ENCODE measurements at regions not wholly inside any gene's neighbourhood (a gene's known extent, or its start where the extent isn't known, plus 50 kb on each side); places are given as distances from the start of the nearest gene placed in this dataset.

DNA sequence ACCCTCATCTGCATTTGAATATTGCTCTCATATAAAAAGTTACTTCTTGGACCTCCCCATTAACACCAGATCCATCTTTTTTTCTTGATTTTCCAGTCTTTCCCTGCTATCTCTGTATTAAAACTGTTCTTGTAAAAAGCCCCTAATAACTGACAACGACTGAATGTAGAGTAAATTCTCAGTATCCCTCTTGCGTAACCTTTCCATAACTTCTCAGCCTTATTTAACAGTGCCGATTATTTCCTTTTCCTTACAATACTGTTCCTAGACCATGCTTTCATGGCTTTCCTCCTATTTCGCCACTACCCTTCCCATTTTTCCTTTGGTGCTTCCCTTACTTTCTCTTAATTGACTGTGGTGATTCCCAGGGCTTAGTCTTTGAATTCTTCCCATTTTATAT, 348.9 kb upstream of the DSEL start:
- H3K4me3 ChIP-seq (ENCODE audit: low read depth, low read length) = no peak overlapping the region
- H3K79me2 ChIP-seq = no peaks in the 10 kb centered on the region
- no peaks in the 10 kb centered on the region for H3K36me3 ChIP-seq (ENCODE audit: control insufficient read depth, insufficient read depth, low read length)
- H3K27ac ChIP-seq = no peak overlapping the region
- H3K9me3 ChIP-seq (ENCODE audit: control insufficient read depth, low read length) = no peaks in the 10 kb centered on the region
- no peaks in the 10 kb centered on the region for H3K27me3 ChIP-seq (ENCODE audit: control insufficient read depth, insufficient read depth, low read length)
- H3K9ac ChIP-seq = no peak overlapping the region
- no peak overlapping the region for H3K4me2 ChIP-seq (ENCODE audit: low read length)
- no peaks in the 10 kb centered on the region for H3K4me1 ChIP-seq
- no peak overlapping the region for H2AFZ ChIP-seq
- TF ChIP-seq, protein P1, sequence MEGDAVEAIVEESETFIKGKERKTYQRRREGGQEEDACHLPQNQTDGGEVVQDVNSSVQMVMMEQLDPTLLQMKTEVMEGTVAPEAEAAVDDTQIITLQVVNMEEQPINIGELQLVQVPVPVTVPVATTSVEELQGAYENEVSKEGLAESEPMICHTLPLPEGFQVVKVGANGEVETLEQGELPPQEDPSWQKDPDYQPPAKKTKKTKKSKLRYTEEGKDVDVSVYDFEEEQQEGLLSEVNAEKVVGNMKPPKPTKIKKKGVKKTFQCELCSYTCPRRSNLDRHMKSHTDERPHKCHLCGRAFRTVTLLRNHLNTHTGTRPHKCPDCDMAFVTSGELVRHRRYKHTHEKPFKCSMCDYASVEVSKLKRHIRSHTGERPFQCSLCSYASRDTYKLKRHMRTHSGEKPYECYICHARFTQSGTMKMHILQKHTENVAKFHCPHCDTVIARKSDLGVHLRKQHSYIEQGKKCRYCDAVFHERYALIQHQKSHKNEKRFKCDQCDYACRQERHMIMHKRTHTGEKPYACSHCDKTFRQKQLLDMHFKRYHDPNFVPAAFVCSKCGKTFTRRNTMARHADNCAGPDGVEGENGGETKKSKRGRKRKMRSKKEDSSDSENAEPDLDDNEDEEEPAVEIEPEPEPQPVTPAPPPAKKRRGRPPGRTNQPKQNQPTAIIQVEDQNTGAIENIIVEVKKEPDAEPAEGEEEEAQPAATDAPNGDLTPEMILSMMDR (IDR thresholded peaks at IDR 0.05) = no peak

DNA sequence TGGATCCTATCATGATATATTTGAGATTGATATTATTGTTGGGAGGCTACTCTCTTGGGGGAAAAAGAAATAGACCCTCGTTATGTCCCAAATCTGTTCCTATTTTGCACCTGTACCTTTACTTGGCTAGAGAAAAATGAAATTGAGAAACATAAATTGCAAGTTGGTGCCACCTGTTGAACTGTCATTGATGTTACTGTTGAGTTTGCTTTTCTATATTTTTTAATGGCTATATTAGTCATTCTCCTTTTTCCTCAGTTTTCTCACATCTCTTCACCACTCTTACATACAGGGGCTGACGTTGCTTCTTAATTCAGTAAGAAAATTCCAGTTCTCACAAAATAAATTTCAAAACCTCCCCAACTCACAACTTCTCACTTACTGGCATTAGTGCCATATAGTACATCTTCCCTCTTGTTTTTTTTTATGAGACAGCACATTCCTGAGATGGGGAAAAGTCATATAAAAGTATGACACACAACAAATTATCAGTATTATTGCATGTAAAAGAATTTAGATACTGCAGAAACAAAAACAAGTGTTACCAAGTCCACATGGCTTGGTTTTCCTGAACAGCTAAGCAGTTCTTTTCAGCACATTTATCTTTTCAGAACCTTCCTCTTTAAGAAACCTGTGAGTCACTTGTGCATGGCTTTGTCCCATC, 348.3 kb upstream of the DSEL start:
- H3K36me3 ChIP-seq (ENCODE audit: control insufficient read depth, insufficient read depth, low read length) = no peaks in the 10 kb centered on the region

DNA sequence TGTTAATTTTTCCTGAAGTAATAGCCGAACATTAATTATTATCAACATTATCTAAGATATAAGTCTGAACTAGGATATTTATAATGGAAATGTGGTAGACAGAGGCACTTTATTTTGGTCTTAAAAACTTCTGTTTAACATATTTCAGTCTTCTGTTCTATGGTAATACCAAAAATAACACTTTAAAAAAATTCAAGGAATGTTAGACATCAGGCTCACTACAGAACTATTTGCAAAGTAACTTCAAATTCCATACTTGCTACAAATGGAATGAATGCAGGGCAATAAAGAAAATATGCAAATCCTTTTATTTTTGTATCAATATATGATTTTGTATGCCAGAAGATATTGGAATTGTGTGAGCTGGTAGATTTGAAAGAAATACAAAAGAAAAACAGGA, 345.5 kb upstream of the DSEL start:
- Histone ChIP-seq H2AFZ (no peak overlapping the region), H3K4me3 (ENCODE audit: low read depth, low read length) (no peak overlapping the region), H3K79me2 (no peaks in the 10 kb centered on the region), H3K9me3 (ENCODE audit: control insufficient read depth, low read length) (no peaks in the 10 kb centered on the region), H3K36me3 (ENCODE audit: control insufficient read depth, insufficient read depth, low read length) (no peaks in the 10 kb centered on the region), H3K4me1 (no peaks in the 10 kb centered on the region), H3K9ac (no peak overlapping the region), H3K27ac (no peak overlapping the region), H3K4me2 (ENCODE audit: low read length) (no peak overlapping the region), H3K27me3 (ENCODE audit: control insufficient read depth, insufficient read depth, low read length) (no peaks in the 10 kb centered on the region)
- TF ChIP-seq, protein P1 (IDR thresholded peaks at IDR 0.05) = no peak

More for the DNA sequence above, 348.3 kb upstream of the DSEL start:
- Histone ChIP-seq H3K9ac (no peak overlapping the region), H3K4me3 (ENCODE audit: low read depth, low read length) (no peak overlapping the region), H3K4me2 (ENCODE audit: low read length) (no peak overlapping the region), H3K4me1 (no peaks in the 10 kb centered on the region), H3K27ac (no peak overlapping the region), H2AFZ (no peak overlapping the region), H3K79me2 (no peaks in the 10 kb centered on the region), H3K9me3 (ENCODE audit: control insufficient read depth, low read length) (no peaks in the 10 kb centered on the region), H3K27me3 (ENCODE audit: control insufficient read depth, insufficient read depth, low read length) (no peaks in the 10 kb centered on the region)
- TF ChIP-seq, protein P1 (IDR thresholded peaks at IDR 0.05) = no peak

DNA sequence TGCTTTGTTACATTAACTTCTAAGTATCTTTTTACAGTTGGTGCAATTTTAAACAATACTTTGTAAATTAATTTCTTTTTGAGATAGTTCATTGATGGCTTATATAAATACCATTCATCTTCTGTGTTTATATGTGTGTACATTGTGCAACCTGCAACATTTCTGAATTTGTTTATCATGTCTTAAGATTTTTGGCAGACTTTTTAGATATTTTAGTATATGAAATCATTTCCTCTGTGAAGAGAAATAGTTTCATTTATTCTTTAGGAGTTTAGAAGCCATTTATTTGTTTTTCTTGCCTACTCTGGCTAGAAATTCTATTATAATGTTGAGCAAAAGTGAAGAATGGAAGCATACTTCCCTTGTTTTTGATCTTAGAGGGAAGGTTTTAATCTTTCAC, 337.8 kb upstream of the DSEL start:
- Histone ChIP-seq H3K4me1 (no peaks in the 10 kb centered on the region), H3K9ac (no peak overlapping the region)

More for the DNA sequence above, 337.8 kb upstream of the DSEL start:
- Histone ChIP-seq H3K27ac (no peak overlapping the region), H3K9me3 (ENCODE audit: control insufficient read depth, low read length) (no peaks in the 10 kb centered on the region), H3K79me2 (no peaks in the 10 kb centered on the region), H3K36me3 (ENCODE audit: control insufficient read depth, insufficient read depth, low read length) (no peaks in the 10 kb centered on the region), H2AFZ (no peak overlapping the region), H3K4me2 (ENCODE audit: low read length) (no peak overlapping the region), H3K4me3 (ENCODE audit: low read depth, low read length) (no peak overlapping the region), H3K27me3 (ENCODE audit: control insufficient read depth, insufficient read depth, low read length) (no peaks in the 10 kb centered on the region)
- TF ChIP-seq, protein P1 (IDR thresholded peaks at IDR 0.05) = no peak

Measured in parathyroid adenoma (tissue), 2 donors.